Activated naive CD4-positive, alpha-beta T cell treated with anti-CD3 and anti-CD28 coated beads, Interleukin-2, amount 50 U/mL, for 72 hours (primary cell): ENCODE measurements at regions not wholly inside any gene's neighbourhood (a gene's known extent, or its start where the extent isn't known, plus 50 kb on each side); places are given as distances from the start of the nearest gene placed in this dataset.

Source experiments
- ATAC-seq, 2 donors: fragments of 150-1000 bp; cut with Tn5 transposase; 2 replicates each; pipeline ENCODE4 v1.10.0; 2021; ENCODE audit warnings: mild to moderate bottlenecking in 2 of 2, moderate library complexity in 2 of 2
- DNase-seq, 2 donors: peaks; one replicate each; pipeline ENCODE4 v3.0.0; 2021 to 2022; ENCODE audit warnings: low spot score in 2 of 2
- H3K27ac Mint-ChIP-seq, 2 donors: one replicate each; pipeline ENCODE4 v1.8.0; 2022; ENCODE audit warnings: mild to moderate bottlenecking in 2 of 2, mixed read lengths in 2 of 2
- H3K36me3 Mint-ChIP-seq, 2 donors: one replicate each; pipeline ENCODE4 v1.8.0; 2022; ENCODE audit warnings: mixed read lengths in 2 of 2
- H3K9me3 Mint-ChIP-seq, 2 donors: one replicate each; pipeline ENCODE4 v1.8.0; 2022; ENCODE audit warnings: mixed read lengths in 2 of 2

DNA sequence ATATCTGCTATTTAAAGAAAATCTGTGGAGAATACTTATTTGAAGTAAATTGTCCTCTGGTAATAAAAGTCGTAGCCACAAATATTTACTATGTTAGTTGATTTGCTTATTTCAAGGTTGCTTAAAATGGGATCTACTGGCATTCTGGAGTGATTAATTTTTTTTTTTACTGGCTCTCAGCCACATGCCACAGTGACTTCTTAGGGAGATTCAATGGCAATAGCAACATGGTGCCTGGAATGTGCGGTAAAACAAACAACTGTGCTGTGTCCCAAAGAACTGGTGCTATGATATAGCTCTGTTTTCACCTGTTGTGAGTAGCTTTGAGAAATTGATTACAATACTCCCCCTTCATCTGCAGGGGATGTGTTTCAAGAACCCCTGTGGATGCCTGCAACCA lies 324.3 kb downstream of the GPAT3 start:
- ATAC-seq (no peak), DNase-seq (no peak)
- H3K27ac Mint-ChIP-seq: no peak overlapping the region
- no peaks in the 10 kb centered on the region for H3K9me3 Mint-ChIP-seq
- H3K36me3 Mint-ChIP-seq: no peaks in the 10 kb centered on the region

DNA sequence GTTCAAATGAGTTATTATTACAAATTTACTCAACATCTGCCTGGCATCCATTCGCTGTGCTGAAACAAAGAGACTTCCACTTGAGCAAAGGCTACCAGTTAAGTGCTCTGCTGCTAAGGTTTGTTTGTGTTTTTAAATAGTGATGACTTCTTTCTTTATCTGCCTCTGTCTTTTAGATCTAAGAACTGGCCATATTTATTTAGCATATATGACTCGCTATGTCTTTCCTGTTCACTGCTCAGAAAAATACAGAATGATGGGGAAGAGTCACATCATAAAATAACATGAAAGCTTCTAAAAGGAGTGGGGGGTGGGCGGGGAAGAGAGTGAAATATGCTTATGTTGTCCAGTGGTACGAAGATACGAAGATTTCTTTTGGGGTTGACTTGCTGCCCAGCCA lies 322.2 kb downstream of the GPAT3 start:
- ATAC-seq: no peak
- DNase-seq: no peak
- Mint-ChIP-seq H3K36me3 (no peaks in the 10 kb centered on the region), H3K27ac (no peak overlapping the region), H3K9me3 (no peaks in the 10 kb centered on the region)

DNA sequence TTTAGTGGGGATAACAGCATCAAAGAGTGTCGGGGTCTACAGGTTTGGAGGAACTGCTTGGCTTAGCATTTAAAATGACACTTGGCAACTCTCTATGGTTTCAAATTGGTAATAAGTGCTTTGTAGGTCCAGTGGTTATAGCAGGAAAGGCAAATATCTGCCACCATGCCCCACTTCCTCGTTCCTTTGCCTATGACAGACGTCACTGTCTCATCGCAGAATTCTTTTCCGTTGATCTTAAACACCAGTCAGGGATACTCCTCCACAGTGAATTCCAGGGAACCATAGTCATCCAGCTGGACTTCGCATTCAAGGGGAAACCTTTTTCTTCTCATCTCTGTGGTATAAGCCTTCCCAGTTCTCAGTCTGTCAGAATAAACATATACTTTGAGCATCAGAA lies 319.1 kb downstream of the GPAT3 start:
- H3K9me3 Mint-ChIP-seq: no peaks in the 10 kb centered on the region
- no peak for DNase-seq
- no peaks in the 10 kb centered on the region for H3K36me3 Mint-ChIP-seq
- ATAC-seq: no peak
- H3K27ac Mint-ChIP-seq: no peak overlapping the region

- no peak for DNase-seq
- Mint-ChIP-seq H3K9me3 (no peaks in the 10 kb centered on the region), H3K36me3 (no peaks in the 10 kb centered on the region), H3K27ac (no peak overlapping the region)
- no peak for ATAC-seq
Observed at GRCh38 chr4:83852085-83852451, 316.2 kb downstream of the GPAT3 start.

DNA sequence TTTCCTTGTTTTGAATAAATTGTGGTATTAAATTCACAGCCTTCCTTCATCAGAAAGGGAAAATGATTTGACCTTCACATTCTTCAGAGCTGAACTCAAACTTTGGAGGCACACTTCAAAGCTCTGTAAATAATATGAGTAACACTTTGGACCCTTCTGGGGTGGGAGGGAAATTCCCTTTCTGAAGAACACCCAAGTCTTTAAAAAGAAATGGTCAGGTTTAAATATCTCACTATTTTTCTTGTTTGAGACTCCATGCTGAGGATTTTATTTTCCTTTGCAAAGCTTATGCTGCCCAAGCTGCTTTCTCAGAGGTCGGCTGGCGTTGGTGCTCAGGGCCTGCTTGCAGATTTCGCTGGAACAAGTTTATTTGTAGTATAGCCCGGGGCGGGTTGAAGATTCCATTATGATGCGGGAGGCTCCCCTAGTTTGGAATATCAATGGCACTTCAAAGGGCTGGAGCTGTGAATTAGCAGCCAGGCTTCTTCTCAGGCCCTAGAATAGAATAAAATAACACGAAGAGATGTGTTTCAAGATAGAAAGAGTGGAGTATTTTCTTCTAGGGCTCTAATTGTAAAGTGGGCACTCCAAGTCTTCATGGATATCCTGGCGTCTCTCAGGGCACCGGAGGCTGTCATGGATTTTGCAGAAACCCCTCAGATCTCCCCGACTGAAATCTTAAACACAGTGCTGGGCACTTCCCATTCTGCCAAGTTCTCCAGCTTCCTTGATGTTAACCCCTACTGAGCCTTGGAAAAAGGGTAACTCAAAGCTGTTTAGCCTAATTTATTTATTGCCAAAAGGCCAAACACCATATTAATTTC lies 315.6 kb downstream of the GPAT3 start:
- H3K27ac Mint-ChIP-seq: no peak overlapping the region
- H3K9me3 Mint-ChIP-seq: no peaks in the 10 kb centered on the region
- no peak for DNase-seq
- ATAC-seq: no peak
- H3K36me3 Mint-ChIP-seq: no peaks in the 10 kb centered on the region

GRCh38 chr4:83850435-83850834 lies 314.5 kb downstream of the GPAT3 start:
- ATAC-seq (no peak), DNase-seq (no peak)
- H3K9me3 Mint-ChIP-seq: no peaks in the 10 kb centered on the region
- H3K36me3 Mint-ChIP-seq: no peaks in the 10 kb centered on the region
- no peak overlapping the region for H3K27ac Mint-ChIP-seq

- ATAC-seq (no peak), DNase-seq (no peak)
- Mint-ChIP-seq H3K27ac (no peak overlapping the region), H3K36me3 (no peaks in the 10 kb centered on the region), H3K9me3 (no peaks in the 10 kb centered on the region)
Observed at GRCh38 chr4:83846193-83846830, 310.4 kb downstream of the GPAT3 start.

DNA sequence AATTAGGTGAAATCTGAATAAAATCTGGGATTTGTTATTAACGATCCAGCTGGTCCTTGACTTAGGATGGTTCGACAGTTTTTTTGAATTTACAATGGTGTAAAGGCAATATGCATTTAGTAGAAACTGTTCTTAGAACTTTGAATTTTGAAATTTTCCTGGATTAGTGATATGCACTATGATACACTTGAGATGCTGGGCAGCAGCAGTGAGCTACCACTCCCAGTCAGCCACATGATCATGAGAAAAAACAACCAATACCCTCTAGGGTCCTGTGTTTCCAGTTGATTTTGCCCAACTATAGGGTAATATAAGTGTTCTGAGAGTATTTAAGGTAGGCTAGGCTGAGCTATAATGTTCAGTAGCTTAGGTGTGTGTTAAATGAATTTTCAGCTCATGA lies 303.7 kb downstream of the GPAT3 start:
- no peak for DNase-seq
- Mint-ChIP-seq H3K36me3 (no peaks in the 10 kb centered on the region), H3K27ac (no peak overlapping the region), H3K9me3 (no peaks in the 10 kb centered on the region)
- no peak for ATAC-seq

DNA sequence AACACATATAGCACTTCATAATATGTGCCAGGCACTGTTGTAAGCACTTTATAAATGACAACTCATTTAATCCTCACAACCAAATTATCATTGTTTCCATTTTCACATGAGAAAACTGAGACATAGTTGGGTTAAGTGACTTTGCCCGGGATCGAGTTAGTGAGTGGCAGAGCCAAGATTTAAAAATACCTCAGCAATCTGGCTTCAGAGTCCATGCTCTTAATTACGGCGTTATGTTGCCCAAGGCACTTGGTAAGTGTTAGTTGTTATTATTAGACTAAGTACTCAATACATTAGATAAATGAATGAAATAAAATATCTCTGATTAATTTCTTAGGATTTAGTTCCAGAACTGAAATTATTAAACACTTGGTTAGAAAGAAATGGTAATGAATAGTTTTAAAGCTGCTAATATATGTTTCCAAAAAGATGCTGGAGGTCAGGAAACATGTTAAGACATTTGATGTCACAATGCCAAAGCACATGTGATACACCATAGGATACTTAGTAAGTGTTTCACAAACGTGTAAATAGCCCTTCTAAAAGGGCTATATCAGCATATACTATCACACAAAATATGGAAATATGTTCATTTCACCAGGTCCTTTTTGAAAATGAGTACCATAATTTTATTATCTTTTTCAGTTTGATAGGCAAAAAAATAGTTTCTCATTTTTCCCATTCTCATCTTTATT lies 301.9 kb downstream of the GPAT3 start:
- no peak overlapping the region for H3K27ac Mint-ChIP-seq
- DNase-seq (no peak), ATAC-seq (no peak)
- no peaks in the 10 kb centered on the region for H3K36me3 Mint-ChIP-seq
- H3K9me3 Mint-ChIP-seq: no peaks in the 10 kb centered on the region

- no peak overlapping the region for H3K27ac Mint-ChIP-seq
- DNase-seq (no peak), ATAC-seq (no peak)
- no peaks in the 10 kb centered on the region for H3K9me3 Mint-ChIP-seq
- H3K36me3 Mint-ChIP-seq: no peaks in the 10 kb centered on the region
Observed at GRCh38 chr4:83833920-83834319, 298.0 kb downstream of the GPAT3 start.

DNA sequence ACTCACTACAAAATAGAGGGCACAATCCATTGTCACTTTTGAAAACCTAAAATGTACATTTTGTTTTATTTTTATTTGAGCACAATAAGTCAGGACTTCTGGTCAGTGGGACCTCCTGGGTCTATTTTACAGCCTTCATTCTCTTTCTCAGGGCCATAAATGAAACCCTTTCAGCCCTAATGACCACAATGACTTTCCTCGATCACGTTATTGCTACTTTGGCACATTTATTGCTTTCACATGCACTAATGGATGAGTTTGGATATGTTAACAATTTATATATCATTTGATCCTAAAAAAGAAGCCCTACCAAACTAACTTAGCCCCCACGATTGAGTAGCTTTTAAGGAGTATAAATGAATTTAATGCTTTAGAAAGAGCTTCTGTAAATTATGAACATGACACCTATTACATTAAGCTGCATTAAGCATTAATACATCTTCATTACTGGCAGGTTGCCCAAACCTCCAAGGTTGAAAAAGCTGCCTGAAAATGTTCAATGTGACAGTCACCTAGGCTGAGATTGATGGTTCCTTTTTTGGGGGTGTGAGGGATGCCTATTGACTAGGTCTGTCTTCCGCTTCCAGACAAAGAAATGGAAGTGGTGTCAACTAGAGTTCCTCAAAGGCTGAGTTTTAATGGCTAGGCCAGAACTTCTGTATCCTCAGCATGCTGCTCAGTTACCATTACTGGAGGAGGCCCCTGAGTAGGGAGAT lies 296.4 kb downstream of the GPAT3 start:
- ATAC-seq: no peak
- H3K36me3 Mint-ChIP-seq: no peaks in the 10 kb centered on the region
- no peak overlapping the region for H3K27ac Mint-ChIP-seq

DNA sequence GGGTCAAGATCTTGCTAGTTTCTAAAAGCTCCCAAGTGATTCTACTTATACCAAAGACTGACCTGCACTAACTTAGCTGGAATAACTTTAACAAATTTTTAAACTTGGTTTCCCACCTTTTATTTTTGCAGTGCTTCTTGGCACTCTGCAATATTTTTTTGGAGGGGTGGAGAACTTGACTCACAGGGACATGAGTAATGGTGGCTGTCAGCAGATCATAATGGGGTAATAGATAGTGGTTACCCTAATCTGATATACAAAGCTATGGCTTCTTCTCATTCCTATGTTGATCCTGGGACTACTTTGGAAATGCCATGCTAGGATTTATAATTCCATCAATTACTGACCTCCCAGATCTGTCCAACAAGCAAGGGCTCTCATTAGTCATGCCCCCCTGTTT lies 295.7 kb downstream of the GPAT3 start:
- ATAC-seq (no peak), DNase-seq (no peak)
- no peaks in the 10 kb centered on the region for H3K36me3 Mint-ChIP-seq
- no peak overlapping the region for H3K27ac Mint-ChIP-seq
- no peaks in the 10 kb centered on the region for H3K9me3 Mint-ChIP-seq

More for the DNA sequence above, 296.4 kb downstream of the GPAT3 start:
- H3K9me3 Mint-ChIP-seq: no peaks in the 10 kb centered on the region
- no peak for DNase-seq

- Mint-ChIP-seq H3K36me3 (no peaks in the 10 kb centered on the region), H3K9me3 (no peaks in the 10 kb centered on the region), H3K27ac (no peak overlapping the region)
- ATAC-seq (no peak), DNase-seq (no peak)
Observed at GRCh38 chr4:83830138-83830888, 294.4 kb downstream of the GPAT3 start.

DNA sequence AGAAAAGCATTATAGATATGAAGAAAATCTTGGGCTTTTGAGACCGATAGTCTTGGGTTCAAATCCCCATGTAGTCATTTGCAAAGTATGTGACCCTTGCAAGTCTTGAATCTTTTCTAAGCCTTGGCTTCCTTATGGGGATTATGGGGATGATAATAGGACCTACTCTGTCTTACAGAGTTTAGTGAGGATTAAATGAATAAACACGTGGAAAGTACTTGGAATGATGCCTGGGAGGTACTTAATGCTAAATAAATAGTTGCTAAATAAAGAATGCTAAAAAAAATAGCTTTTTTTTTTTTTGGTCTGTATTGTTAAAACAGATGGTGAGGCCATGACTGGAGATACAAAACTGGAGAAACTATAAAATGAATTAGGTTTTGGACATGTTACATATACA lies 292.7 kb downstream of the GPAT3 start:
- DNase-seq (no peak), ATAC-seq (no peak)
- Mint-ChIP-seq H3K36me3 (no peaks in the 10 kb centered on the region), H3K9me3 (no peaks in the 10 kb centered on the region), H3K27ac (no peak overlapping the region)

DNA sequence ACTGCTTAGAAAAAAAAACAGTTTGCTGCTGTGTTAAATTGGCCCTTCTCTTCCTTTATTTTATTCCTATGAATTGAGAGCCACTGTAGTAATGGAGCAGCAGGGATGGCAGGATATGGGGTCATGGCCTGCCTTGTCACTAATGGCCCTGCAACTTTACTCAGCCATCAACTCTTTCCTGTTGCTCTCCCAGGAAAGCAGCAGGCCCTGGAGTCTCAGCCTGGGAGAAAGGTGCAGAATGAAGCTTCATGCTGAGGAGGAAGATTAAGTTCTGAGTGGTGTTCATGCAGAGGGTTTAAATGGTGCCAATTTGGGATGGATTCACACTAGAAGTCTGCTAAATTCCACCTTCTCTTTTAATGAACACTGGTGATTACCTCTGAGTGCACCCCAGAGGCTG lies 285.6 kb downstream of the GPAT3 start:
- Mint-ChIP-seq H3K27ac (no peak overlapping the region), H3K9me3 (peaks cover 0 to 6% of the 10 kb centered on the region in 2 donors), H3K36me3 (no peaks in the 10 kb centered on the region)
- DNase-seq: no peak
- no peak for ATAC-seq

GRCh38 chr4:83819582-83819981 lies 283.7 kb downstream of the GPAT3 start:
- DNase-seq (no peak), ATAC-seq (no peak)
- Mint-ChIP-seq H3K27ac (no peak overlapping the region), H3K9me3 (peaks cover 0 to 6% of the 10 kb centered on the region in 2 donors), H3K36me3 (no peaks in the 10 kb centered on the region)
